ENCODE measurements at regions not wholly inside any gene's neighbourhood (a gene's known extent, or its start where the extent isn't known, plus 50 kb on each side); places are given as distances from the start of the nearest gene placed in this dataset.

DNA sequence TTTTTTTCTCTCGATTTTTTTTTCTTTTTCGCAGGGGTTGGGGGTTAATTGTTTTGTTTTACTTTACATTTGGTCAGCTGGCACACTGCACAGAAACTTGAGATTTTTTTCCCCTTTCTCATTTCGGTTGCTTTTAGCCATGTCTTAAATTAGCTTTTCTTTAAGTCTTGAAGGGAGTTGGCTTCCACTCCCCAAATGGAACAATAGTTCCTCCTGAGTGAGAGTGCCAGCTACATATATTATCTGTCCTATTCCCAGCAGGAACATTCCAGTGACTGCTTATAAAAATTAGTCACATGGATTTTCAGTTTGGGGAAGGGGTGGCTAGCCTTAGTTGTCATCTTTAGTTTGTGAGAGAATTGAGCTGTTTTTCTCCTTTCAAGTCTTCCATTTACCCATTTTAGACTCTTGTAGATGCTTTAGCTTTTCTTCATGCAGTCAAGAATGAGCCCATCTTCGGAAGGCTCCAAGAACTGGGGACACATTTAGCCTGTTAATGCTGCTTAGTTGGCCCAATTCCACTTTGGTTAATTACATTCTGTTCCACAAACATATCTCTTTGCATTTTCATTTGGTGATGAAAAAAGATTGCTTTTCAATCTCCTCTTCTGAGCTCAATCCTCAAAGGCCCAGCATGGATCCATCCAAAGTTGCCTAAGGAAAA, 510.1 kb upstream of the CXADR start:
- peak; percentile 20 for DNase-seq (ENCODE audit: low read depth, low spot score)

DNA sequence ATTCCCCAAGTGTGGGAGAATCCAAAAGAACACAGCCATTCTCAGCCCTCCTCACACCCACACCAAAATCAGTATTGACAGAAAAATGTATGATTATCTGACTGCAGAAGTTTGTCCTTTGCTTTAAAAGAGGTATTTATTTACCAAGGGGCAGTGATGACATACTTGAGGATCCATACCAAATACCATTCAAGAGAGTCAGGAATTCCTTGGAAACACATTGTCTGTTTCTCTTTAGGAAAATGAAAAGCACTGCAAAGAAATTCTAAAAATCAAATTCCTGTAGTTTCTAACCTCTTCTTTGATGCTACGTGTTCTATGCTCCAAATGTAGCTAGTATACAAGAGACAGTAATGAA, 509.6 kb upstream of the CXADR start:
- DNase-seq (ENCODE audit: low read depth, low spot score), result peak; percentile 47

DNA sequence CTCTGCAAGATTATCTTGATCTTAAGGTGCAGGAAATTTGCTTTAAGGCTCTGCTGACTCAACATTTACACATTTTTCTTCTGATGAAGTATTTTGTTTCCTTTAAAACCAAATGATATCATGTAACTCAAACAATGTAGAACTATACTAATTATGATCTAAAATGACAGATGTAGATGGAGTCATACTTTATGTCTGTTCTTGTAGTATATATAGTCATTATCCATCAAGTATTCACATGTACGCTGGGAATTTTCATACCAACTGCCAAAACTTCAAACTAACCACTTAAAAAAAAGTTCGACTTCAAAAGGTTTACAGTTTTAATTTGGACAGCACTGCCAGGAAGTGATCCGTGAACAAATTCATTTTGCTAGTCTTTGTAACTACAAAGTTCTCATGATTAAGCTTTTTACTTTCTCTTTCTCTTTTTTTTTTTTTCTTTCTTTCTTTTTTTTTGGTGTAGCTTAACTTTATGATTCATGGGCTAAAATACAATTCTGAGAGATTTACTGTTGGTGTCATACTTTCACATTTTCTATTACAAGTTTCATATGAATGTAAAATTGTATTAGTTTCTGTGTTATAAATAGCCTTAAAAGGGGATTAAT, 509.0 kb upstream of the CXADR start:
- DNase-seq (ENCODE audit: low read depth, low spot score), result peak; percentile 62

DNA sequence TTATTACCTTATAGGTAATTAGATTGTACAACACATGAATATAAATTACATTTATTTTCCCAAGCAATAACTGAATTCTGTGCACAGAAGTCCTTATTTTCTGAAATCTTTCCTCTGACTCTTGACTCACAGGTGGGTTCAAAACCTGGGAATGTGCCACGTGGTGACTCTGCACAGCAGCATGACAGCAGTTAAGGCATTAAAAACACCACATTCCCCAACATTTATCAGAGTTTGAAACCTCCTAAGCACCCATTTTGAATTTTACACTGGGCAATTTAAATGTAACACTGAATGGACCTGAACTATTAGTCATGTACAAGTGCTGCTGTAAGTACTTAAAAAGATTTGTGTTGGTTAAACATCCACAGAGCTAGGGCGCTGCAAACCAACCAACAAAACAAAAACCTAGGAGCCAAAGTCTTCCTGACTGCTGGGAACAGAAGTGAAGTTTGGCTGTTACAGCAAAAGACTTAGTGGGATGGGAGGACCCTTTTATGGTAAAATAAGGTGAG, 480.6 kb upstream of the CXADR start:
- no peak for DNase-seq (ENCODE audit: low read depth, low spot score)

DNA sequence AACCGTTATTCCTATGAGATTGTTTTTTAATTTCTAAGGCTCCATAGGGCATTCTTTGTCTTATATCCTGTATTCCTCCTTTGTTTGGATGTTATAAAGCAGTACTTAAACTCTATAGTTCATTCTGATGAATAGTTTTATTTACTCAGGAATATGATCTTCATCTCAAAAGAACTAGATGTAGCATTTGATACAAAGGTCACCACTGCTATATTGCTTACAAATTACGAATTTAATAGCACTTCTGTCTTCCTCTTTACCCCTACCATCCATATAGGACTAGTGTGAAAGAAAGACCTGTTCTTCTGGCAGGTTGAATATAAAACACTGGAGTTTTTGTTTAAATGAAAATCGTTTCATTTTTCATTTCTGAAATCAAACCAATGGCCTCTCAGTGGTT, 468.1 kb upstream of the CXADR start:
- DNase-seq (ENCODE audit: low read depth, low spot score), result no peak

DNA sequence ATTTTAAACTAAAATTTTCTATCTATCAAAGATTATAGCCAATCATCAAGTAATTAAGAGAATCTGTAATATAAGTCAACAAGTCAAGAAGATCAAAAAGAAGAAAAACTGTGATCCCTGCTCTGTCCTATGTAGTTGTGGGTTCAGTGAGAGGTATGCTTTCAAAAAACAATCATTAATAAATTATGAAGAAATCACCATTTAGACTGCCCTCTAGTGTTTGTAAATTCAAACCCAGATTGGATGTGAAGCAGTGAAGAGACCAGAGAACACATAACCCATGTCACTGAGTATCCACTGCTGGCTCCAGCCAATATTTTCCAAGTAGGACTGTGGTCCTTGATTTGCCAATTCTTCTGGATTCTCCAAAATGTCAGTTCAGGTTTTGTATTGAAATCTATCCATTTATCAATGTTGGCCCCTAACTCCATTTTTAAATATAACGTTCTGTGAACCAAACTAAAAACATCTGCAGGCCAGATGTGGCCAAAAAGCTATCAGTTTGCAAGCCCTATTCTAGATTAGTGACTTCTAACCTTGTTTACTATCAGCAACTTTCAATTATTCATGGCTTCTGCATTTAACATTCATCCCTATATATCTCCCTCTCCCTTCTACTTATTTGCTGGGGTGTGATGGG, 467.5 kb upstream of the CXADR start:
- DNase-seq (ENCODE audit: low read depth, low spot score), result peak; percentile 46

DNA sequence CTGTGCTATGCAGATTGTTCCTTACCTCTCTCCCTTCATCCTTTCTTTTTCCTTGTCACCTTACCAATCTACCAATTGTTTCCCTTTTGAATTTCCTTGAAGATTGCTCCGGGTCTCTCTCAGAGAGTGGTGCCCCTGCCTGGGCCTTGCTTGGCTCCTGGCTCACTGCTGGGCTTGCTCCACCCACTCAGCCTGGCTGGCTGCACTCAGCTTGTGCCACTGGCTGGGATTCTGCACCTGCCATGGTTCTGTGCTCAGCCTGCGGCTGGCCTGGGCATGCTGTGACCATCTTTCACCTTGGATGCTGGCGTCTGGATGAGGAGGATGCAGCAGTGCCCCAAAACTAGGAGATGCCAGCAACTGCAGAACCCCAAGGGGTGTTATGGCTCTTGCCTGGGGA, 463.9 kb upstream of the CXADR start:
- no peak for DNase-seq (ENCODE audit: low read depth, low spot score)

DNA sequence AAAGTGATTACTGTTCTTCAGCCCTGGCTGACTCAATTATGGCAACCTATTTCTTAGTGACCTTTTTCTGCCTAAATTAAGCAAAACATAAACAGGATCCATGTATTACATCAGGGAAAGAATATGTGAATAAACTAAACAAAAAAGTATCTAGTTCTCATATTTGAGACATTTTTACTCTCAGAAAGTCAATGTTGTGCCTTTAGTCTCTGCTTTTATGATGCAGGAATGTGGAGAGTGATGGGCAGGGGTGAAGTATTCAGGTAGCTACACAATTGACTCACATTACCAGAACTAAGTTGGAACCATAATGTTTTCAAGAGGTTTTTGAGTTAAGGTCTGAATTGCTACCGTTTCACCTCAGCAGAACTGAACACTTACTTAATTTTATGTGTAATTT, 462.7 kb upstream of the CXADR start:
- peak; percentile 16 for DNase-seq (ENCODE audit: low read depth, low spot score)

DNA sequence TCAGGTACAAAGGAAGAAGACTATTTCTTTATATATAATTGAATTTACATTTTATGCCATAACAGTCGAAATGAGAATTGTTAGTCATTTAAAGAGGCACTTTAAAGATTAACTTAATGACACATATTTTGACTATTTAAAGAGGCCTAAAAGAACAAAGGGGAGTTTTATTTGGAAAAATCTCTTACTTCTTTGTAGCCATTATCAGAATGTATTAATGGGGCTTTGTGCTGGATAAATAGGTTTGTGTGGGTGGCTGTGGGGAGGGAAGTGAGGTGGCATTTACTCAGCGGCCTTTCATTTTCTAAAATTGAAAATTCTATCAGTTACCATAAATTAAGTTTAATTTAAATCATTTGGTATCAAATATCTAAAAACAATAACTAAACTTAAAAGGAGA, 462.2 kb upstream of the CXADR start:
- DNase-seq (ENCODE audit: low read depth, low spot score), result no peak

DNA sequence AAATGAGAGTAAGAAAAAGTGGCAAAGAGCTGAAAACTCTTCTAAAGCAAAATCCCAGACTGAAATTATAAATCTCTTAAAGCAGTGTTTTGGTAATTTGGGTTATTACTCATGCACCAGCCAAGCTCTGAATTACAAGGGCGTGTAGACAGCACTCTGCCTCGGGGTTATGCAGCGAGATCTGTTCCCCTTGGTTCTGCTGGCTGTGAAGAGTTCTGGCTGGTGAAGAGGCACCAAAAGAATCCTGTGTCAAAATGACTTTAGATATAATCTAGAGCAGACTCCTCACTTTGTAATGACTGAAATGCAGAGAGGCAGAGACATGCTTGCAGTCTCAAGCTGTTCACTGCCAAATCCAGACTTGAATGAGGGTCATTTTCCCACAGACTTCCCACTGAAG, 461.8 kb upstream of the CXADR start:
- DNase-seq (ENCODE audit: low read depth, low spot score), result peak; percentile 27

DNA sequence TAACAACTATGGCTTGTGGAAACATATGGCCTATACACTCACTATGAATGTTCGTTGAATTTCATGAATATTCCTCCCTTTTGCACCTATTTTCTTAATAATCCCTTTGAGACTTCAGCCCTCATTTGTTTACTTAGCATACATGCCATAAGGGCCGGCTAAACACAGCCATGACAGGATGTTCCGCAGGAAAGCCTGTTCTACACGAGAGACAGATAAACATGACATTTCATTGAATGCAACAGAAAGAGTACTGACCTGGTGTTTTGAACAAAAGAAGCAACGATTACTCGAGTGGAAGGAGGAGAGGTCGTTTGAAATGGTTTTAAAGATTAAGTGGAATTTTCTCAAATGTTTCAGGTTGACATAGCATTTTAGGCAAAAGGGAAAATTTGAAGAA, 459.5 kb upstream of the CXADR start:
- DNase-seq (ENCODE audit: low read depth, low spot score), result no peak

DNA sequence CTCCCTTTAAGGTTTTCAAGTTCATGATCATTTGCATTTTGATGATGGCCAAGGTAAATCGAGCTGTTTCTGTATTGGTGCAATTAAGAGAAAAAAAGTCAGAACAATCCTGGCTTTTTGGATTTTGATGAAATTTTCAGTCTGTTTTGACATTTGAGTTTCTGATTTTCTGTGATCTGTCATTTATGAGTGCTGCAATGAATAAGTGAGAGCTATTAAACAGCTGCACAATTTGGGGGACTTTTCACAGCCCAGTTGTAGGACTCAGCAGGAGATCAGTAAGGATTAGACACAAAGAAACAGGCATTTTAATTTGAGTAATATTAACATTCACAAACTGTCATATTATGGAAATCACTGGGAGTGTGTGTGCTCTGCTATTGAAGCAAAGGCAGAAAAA, 452.9 kb upstream of the CXADR start:
- no peak for DNase-seq (ENCODE audit: low read depth, low spot score)

DNA sequence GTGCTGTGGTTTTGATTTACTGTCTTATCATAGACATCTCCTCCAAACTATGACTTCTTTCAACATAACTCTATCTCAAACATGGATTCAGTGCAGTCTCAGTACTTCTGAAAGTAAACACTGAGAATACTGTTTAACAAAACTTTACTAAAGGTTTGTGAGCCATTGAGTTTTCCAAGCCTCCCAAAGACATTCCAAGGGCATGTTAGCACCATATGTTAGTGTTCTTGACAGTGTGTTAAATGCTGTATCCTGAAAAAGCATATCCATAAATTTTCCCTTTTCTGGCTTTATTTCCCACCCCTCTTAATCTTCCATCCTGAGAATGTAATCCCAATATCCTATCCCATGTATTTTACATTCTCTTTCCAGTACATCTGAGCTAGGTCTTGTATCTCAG, 446.8 kb upstream of the CXADR start:
- DNase-seq (ENCODE audit: low read depth, low spot score), result no peak

DNA sequence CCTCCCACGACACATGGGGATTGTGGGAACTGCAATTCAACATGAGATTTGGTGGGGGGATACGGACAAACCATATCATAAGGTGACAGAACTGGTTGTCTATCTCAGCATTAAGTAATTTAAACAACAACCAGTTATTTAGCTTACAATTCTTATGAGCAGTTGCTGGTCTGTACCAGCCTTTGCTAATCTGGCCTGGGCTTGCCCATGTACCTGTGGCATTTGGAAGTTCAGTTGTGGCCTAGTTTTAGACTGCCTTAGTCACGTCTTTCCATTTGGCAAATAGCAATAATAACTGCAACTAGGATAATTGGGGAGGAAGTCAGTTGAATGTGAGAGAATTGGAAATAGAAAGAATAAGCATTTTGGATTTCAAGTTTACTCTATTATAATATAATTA, 441.8 kb upstream of the CXADR start:
- DNase-seq (ENCODE audit: low read depth, low spot score), result no peak

DNA sequence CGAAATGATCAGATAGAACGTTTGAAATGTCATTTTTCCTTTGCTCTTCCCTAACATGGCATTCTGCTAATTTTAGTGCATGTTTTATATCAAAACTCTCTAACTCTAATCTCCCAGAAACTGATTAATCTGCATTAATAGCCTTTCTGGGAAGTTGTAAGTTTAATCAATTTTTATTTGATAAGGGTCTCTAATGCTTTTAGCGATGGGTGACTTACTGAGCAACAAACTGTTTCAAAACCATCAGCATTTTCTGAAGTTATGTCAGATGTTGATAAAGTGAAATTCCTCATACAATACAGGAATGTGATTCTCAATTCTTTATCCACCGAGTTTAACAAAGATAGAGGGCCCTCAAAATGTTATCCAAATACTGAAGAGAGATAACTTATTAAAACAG, 431.6 kb upstream of the CXADR start:
- no peak for DNase-seq (ENCODE audit: low read depth, low spot score)

DNA sequence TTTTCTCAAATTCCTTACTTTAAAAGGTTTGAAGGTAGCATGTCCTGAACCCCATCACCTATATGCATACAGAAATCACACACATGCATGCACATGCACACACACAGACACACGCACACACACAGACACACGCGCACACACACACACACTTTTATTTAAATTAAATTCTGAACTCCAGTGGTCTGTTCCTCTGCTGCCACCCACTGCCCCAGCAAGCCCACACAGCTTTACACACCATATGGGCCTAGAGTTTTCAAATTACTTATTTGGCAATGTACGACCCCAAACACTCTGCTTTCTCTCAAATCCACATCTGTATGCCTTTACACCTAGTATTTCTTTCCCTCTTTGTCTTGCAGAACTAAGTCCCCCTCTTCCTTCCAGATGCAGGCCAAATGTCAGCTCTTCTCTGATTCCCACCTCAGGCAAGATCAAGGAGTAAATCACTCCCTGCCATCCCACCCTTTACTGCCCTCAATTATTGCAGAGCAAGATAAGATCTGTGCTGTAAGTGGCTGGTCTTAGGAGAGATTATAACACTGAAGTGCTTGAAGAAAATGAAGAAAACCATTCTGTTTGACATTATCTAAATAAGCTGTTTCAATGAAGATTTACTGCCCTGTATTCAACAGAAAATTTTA, 429.9 kb upstream of the CXADR start:
- no peak for DNase-seq (ENCODE audit: low read depth, low spot score)

DNA sequence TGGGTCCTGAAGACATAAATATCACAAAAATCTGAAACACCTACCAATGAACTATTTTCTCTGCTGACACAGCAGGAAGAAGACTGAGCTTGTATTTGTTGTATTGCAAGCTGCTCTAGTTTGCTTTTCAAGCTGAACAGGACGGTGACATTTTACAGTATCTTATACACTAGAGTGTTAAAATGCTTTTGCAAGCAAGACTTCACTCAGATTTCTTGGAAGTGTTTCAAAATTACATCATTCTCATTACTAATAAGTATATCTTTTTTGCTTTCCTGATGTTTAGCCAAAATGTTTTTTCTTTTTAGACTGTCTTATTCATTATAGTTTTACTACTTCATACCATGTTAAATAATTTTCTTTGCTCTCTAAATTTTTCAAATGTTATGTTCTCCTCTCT, 427.1 kb upstream of the CXADR start:
- no peak for DNase-seq (ENCODE audit: low read depth, low spot score)

DNA sequence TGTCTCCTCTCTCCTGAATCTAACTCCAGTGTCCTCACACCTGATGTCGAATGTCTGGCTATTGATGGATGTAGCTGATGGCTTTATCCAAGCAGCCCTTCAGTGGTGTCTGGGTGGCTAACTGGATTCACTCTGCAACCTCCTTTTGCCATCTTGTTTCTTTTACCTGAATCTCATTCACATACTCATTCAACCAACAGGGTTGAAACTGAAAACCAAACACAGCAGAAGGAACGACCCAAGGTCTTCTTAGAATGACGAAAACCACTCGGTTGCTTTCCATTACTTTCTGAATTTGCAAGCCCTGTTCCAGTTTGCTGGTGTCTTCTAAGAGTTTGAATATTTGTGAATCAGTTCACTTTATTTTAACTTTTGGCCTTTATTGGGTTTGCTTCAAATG, 424.3 kb upstream of the CXADR start:
- DNase-seq (ENCODE audit: low read depth, low spot score), result no peak

DNA sequence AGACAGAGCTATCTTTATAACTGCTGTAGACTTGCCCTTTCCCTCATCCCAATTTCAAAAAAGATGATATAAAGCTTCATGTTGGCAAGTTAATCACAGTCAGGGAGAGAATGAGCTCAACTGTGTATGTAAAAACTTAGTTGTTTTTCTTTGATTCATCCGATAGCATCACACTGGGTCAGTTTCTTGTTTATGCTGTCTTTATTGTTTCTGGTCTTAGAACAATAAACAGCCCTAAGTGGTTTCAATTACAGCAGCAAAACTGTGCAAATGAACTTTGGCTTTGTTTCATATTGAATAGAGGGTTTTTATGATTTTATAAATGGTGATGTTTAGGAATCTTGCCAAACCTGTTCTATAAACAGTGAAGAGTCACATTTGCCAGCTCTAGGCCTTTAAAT, 423.8 kb upstream of the CXADR start:
- DNase-seq (ENCODE audit: low read depth, low spot score), result no peak

DNA sequence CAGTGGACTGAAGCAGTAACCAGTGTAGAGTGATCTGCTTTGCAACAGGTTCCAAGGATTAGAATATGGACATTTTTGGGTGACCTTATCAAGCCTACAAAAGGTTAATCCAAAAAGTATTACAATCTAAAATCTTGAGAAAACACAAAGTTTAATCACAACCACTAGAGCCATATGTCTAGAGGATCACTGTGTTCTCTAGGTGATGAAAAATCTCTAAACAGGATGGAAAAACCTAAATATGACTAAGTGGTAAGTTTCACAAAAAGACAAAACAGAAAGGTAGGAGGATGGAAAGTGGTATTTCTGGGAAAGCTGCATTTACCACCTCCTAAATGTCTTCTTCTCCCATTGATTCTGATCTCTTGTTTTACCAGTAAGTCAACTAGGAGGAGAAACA, 411.1 kb upstream of the CXADR start:
- DNase-seq (ENCODE audit: low read depth, low spot score), result no peak

DNA sequence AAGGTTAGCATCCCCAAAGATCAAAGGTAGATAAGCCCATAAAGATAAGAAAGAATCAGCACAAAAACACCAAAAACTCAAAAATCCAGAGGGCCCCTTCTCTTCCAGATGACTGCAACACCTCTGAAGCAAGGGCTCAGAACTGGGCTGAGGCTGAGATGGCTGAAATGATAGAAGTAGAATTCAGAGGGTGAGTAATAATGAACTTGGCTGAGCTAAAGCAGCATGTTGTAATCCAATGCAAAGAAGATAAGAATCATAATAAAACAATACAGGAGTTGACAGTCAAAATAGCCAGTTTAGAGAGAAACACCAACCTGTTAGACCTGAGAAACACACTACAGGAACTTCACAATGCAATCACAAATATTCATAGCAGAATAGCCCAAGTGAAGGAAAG, 406.9 kb upstream of the CXADR start:
- DNase-seq (ENCODE audit: low read depth, low spot score), result no peak

DNA sequence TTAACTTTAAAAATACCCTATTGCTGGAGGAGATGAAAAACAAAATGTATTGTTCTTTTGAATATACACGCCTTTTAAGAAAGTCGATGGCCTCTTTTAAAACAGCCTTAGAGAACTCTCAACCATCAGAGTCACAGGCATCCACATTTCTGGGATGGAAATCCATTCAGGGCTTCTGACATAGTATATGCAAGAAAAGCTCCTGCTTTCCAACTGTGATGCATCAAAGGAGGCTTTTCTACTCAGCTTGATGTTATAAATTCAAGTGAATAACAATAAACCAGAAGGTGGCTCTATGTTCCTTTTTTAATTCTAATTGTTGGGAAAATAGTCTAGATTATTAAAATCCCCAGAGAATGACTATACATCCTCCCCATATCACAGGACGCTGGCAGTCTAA, 398.8 kb upstream of the CXADR start:
- no peak for DNase-seq (ENCODE audit: low read depth, low spot score)
